ENCODE measurements at regions not wholly inside any gene's neighbourhood (a gene's known extent, or its start where the extent isn't known, plus 50 kb on each side); places are given as distances from the start of the nearest gene placed in this dataset.

- TF ChIP-seq CTCF (IDR thresholded peaks at IDR 0.05) (no peak), POLR2AphosphoS5 (IDR thresholded peaks at IDR 0.05) (no peak)
Observed at GRCh38 chrX:27039332-27039731, 423.8 kb downstream of the PPP4R3C start.
